Sigmoid colon (tissue), 4 donors: ENCODE measurements at regions not wholly inside any gene's neighbourhood (a gene's known extent, or its start where the extent isn't known, plus 50 kb on each side); places are given as distances from the start of the nearest gene placed in this dataset.

Experiments used
- CTCF ChIP-seq, 4 experiments: fragments of 450-650 bp in 3 of 4; fragments of 200-600 bp in 1 of 4; IDR thresholded peaks; one replicate each; pipeline ENCODE4 v1.5.1; 2016 to 2019; ENCODE audit warnings: antibody characterized with exemption in 4 of 4, mild to moderate bottlenecking in 3 of 4, moderate library complexity in 2 of 4
- EP300 ChIP-seq, 4 donors: sonication (generic); formaldehyde crosslinking; IDR thresholded peaks; one replicate each; pipeline ENCODE4 v1.6.1; 2017; ENCODE audit warnings: antibody characterized with exemption in 4 of 4
- POLR2AphosphoS5 ChIP-seq, 4 donors: sonication (generic); formaldehyde crosslinking; IDR thresholded peaks; one replicate each; pipeline ENCODE4 v1.6.1; 2017; ENCODE audit warnings: antibody characterized with exemption in 4 of 4

- TF ChIP-seq CTCF (IDR thresholded peaks at IDR 0.05) (no peak), EP300 (IDR thresholded peaks at IDR 0.05) (no peak), POLR2AphosphoS5 (IDR thresholded peaks at IDR 0.05) (no peak)
Measured at GRCh38 chr16:85250609-85251223, 138.4 kb upstream of the CIBAR2 start.
